ENCODE measurements at regions not wholly inside any gene's neighbourhood (a gene's known extent, or its start where the extent isn't known, plus 50 kb on each side); places are given as distances from the start of the nearest gene placed in this dataset.

DNA sequence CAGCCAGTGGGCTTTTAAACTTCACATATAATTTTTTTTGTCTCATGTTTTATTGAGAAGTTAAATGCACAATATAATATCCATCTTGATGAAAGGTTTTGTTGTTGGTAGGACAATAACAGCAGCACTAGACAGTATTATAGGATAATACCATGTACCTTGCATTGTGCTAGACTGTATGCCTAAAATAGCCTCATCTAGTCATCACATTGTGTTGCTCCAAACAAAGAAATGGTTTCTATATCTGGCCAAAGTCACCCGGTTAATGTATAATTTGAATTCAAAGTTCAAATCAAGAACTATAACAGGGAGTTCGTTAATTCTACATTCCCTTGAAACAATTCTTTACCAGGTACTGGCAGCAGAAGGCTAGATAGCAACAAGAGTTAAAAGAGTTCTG is 104.9 kb downstream of the KCNJ2 start:
- Histone ChIP-seq H3K9ac (ENCODE audit: low read length) (no peak overlapping the region), H3K4me2 (ENCODE audit: low read length) (no peak overlapping the region), H3K14ac (ENCODE audit: low read length) (no peak overlapping the region), H2BK120ac (ENCODE audit: insufficient read depth, low read length, poor library complexity) (no peak overlapping the region), H3K79me1 (ENCODE audit: low read length) (no peaks in the 10 kb centered on the region), H2AFZ (ENCODE audit: insufficient read depth, low read length, poor library complexity) (no peak overlapping the region), H2BK5ac (ENCODE audit: low read depth, low read length, poor library complexity) (no peak overlapping the region), H3K4me3 (ENCODE audit: low read depth, low read length) (no peak overlapping the region), H3K79me2 (ENCODE audit: control insufficient read depth, insufficient read depth, low read length, poor library complexity) (peaks cover 2% of the 10 kb centered on the region), H3K27ac (ENCODE audit: low read depth, low read length) (no peak overlapping the region), H3K9me3 (ENCODE audit: insufficient read depth, low read depth, low read length) (no peaks in the 10 kb centered on the region), H3K18ac (ENCODE audit: low read length) (no peak overlapping the region), H3K4ac (ENCODE audit: low read depth, low read length) (no peak overlapping the region), H3K27me3 (ENCODE audit: insufficient read depth, low read length) (no peaks in the 10 kb centered on the region), H3K36me3 (ENCODE audit: control insufficient read depth in 1 of 2, insufficient read depth in 2 of 2, low read length in 2 of 2) (no peaks in the 10 kb centered on the region), H2BK12ac (ENCODE audit: low read length) (no peak overlapping the region), H4K12ac (ENCODE audit: low read depth, low read length) (no peak overlapping the region), H4K91ac (ENCODE audit: low read depth, low read length) (no peak overlapping the region), H2AK5ac (ENCODE audit: low read length) (no peak overlapping the region), H3K4me1 (ENCODE audit: control insufficient read depth in 1 of 2, insufficient read depth in 2 of 2, low read length in 2 of 2) (no peaks in the 10 kb centered on the region), H4K8ac (ENCODE audit: low read depth, low read length) (no peak overlapping the region), H3K23ac (ENCODE audit: low read length) (no peak overlapping the region)
- no CpG with 5 or more reads among the region's 2 CpGs for WGBS (ENCODE audit: extremely low coverage, insufficient coverage, insufficient read length)
- DNase-seq, result no peak

DNA sequence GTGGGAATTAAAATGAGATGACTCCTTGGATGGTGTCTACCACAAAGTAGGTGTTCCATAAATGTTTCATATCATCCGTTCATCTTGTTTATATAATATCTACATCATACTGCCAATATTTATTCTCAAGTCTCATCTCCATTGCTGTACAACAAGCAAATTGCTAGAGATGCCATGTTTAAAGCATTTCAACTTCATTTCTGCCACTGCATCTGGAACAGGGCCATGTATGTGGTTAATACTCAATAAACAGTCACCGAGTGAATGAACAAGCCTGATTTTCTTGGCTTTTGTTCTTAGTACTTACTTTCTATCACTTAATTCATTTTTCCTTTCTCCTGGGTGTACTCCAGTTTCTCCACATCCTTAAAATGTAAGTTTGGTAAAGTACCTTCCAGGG is 107.6 kb downstream of the KCNJ2 start:
- no peak overlapping the region for H4K91ac ChIP-seq (ENCODE audit: low read depth, low read length)
- no peak overlapping the region for H2BK5ac ChIP-seq (ENCODE audit: low read depth, low read length, poor library complexity)
- no peak overlapping the region for H3K9ac ChIP-seq (ENCODE audit: low read length)
- no peak overlapping the region for H4K8ac ChIP-seq (ENCODE audit: low read depth, low read length)
- H3K27me3 ChIP-seq (ENCODE audit: insufficient read depth, low read length), result no peaks in the 10 kb centered on the region
- no peak overlapping the region for H3K23ac ChIP-seq (ENCODE audit: low read length)
- H2BK120ac ChIP-seq (ENCODE audit: insufficient read depth, low read length, poor library complexity), result no peak overlapping the region
- no peak overlapping the region for H3K27ac ChIP-seq (ENCODE audit: low read depth, low read length)
- H2BK12ac ChIP-seq (ENCODE audit: low read length), result no peak overlapping the region
- no peak overlapping the region for H2AFZ ChIP-seq (ENCODE audit: insufficient read depth, low read length, poor library complexity)
- peaks cover 2% of the 10 kb centered on the region for H3K9me3 ChIP-seq (ENCODE audit: insufficient read depth, low read depth, low read length)
- no peak overlapping the region for H3K4ac ChIP-seq (ENCODE audit: low read depth, low read length)
- H3K79me2 ChIP-seq (ENCODE audit: control insufficient read depth, insufficient read depth, low read length, poor library complexity), result no peaks in the 10 kb centered on the region
- H3K4me1 ChIP-seq (ENCODE audit: control insufficient read depth in 1 of 2, insufficient read depth in 2 of 2, low read length in 2 of 2), result no peaks in the 10 kb centered on the region
- no peak overlapping the region for H3K18ac ChIP-seq (ENCODE audit: low read length)
- no peak overlapping the region for H3K4me2 ChIP-seq (ENCODE audit: low read length)
- no peak overlapping the region for H4K12ac ChIP-seq (ENCODE audit: low read depth, low read length)
- no peak for DNase-seq
- no peak overlapping the region for H3K4me3 ChIP-seq (ENCODE audit: low read depth, low read length)
- H2AK5ac ChIP-seq (ENCODE audit: low read length), result no peak overlapping the region
- no peaks in the 10 kb centered on the region for H3K79me1 ChIP-seq (ENCODE audit: low read length)
- H3K14ac ChIP-seq (ENCODE audit: low read length), result no peak overlapping the region
- H3K36me3 ChIP-seq (ENCODE audit: control insufficient read depth in 1 of 2, insufficient read depth in 2 of 2, low read length in 2 of 2), result no peaks in the 10 kb centered on the region
- WGBS (ENCODE audit: extremely low coverage, insufficient coverage, insufficient read length), result no CpG with 5 or more reads among the region's 2 CpGs

DNA sequence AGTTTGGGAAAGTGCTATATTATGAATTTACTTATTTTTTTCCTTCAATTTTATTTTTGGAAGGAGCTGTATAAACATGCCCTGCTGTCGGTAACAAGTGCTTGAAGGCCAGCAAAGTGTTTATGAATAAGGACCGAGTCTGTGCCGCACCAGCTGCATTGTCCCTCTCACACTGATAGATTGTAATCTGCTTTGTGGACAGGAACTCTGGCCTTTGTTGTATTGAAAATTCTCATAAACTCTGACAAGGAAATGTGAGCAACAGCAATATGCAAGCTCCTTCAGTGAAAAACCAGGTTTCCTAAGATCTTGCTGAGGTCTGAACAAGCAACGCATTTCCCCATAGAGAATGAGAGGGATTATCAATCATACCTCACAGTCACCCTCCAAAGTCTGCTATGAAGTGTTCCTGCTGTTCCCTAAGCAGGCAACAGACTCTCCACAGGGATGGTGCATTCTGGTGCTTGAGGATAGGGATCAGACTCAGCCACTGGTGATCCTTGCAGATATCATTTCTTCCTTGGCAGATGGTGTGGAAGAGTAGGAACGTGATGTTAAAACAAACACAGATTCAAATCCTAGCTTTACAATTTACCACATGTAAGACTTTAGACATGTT is 109.6 kb downstream of the KCNJ2 start:
- Histone ChIP-seq H3K9me3 (ENCODE audit: insufficient read depth, low read depth, low read length) (peaks cover 2% of the 10 kb centered on the region), H2BK120ac (ENCODE audit: insufficient read depth, low read length, poor library complexity) (no peak overlapping the region), H2AFZ (ENCODE audit: insufficient read depth, low read length, poor library complexity) (no peak overlapping the region), H3K79me1 (ENCODE audit: low read length) (no peaks in the 10 kb centered on the region), H3K4me2 (ENCODE audit: low read length) (no peak overlapping the region), H3K23ac (ENCODE audit: low read length) (no peak overlapping the region), H3K4ac (ENCODE audit: low read depth, low read length) (no peak overlapping the region), H4K8ac (ENCODE audit: low read depth, low read length) (no peak overlapping the region), H3K27me3 (ENCODE audit: insufficient read depth, low read length) (no peaks in the 10 kb centered on the region), H3K4me1 (ENCODE audit: control insufficient read depth in 1 of 2, insufficient read depth in 2 of 2, low read length in 2 of 2) (no peaks in the 10 kb centered on the region), H4K12ac (ENCODE audit: low read depth, low read length) (no peak overlapping the region), H3K18ac (ENCODE audit: low read length) (no peak overlapping the region), H3K9ac (ENCODE audit: low read length) (no peak overlapping the region), H3K79me2 (ENCODE audit: control insufficient read depth, insufficient read depth, low read length, poor library complexity) (no peaks in the 10 kb centered on the region), H3K14ac (ENCODE audit: low read length) (no peak overlapping the region), H3K27ac (ENCODE audit: low read depth, low read length) (no peak overlapping the region), H3K36me3 (ENCODE audit: control insufficient read depth in 1 of 2, insufficient read depth in 2 of 2, low read length in 2 of 2) (no peaks in the 10 kb centered on the region), H2AK5ac (ENCODE audit: low read length) (no peak overlapping the region), H2BK5ac (ENCODE audit: low read depth, low read length, poor library complexity) (no peak overlapping the region), H3K4me3 (ENCODE audit: low read depth, low read length) (no peak overlapping the region), H2BK12ac (ENCODE audit: low read length) (no peak overlapping the region), H4K91ac (ENCODE audit: low read depth, low read length) (no peak overlapping the region)
- no CpG with 5 or more reads among the region's 5 CpGs for WGBS (ENCODE audit: extremely low coverage, insufficient coverage, insufficient read length)
- DNase-seq, result no peak

DNA sequence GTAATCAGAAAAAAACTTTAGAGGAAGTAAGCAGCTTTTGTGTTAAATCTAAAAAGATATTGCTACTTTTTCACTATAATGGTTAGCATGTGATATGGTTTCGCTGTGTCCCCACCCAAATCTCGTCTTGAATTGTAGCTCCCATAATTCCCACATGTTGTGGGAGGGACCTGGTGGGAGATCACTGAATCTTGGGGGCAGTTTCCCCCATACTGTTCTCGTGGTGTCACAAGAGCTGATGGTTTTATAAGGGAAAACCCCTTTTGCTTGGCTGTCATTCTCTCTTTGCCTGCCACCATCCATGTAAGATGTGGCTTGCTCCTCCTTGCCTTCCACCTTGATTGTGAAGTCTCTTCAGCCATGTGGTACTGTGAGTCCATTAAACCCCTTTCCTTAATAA is 117.1 kb downstream of the KCNJ2 start:
- no peaks in the 10 kb centered on the region for H3K9me3 ChIP-seq (ENCODE audit: insufficient read depth, low read depth, low read length)

More for the DNA sequence above, 117.1 kb downstream of the KCNJ2 start:
- H3K4me1 ChIP-seq (ENCODE audit: control insufficient read depth in 1 of 2, insufficient read depth in 2 of 2, low read length in 2 of 2), result no peaks in the 10 kb centered on the region
- no peak overlapping the region for H3K9ac ChIP-seq (ENCODE audit: low read length)
- no peak overlapping the region for H2BK120ac ChIP-seq (ENCODE audit: insufficient read depth, low read length, poor library complexity)
- no CpG with 5 or more reads among the region's 3 CpGs for WGBS (ENCODE audit: extremely low coverage, insufficient coverage, insufficient read length)
- no peak overlapping the region for H2AFZ ChIP-seq (ENCODE audit: insufficient read depth, low read length, poor library complexity)
- H3K27me3 ChIP-seq (ENCODE audit: insufficient read depth, low read length), result no peaks in the 10 kb centered on the region
- H3K4me3 ChIP-seq (ENCODE audit: low read depth, low read length), result no peak overlapping the region
- H3K79me2 ChIP-seq (ENCODE audit: control insufficient read depth, insufficient read depth, low read length, poor library complexity), result no peaks in the 10 kb centered on the region
- no peak for DNase-seq
- no peak overlapping the region for H3K4ac ChIP-seq (ENCODE audit: low read depth, low read length)
- no peak overlapping the region for H3K18ac ChIP-seq (ENCODE audit: low read length)
- no peaks in the 10 kb centered on the region for H3K79me1 ChIP-seq (ENCODE audit: low read length)
- H3K36me3 ChIP-seq (ENCODE audit: control insufficient read depth in 1 of 2, insufficient read depth in 2 of 2, low read length in 2 of 2), result no peaks in the 10 kb centered on the region
- H3K14ac ChIP-seq (ENCODE audit: low read length), result no peak overlapping the region
- H4K8ac ChIP-seq (ENCODE audit: low read depth, low read length), result no peak overlapping the region
- no peak overlapping the region for H2BK5ac ChIP-seq (ENCODE audit: low read depth, low read length, poor library complexity)
- H3K27ac ChIP-seq (ENCODE audit: low read depth, low read length), result no peak overlapping the region
- H2AK5ac ChIP-seq (ENCODE audit: low read length), result no peak overlapping the region
- no peak overlapping the region for H4K12ac ChIP-seq (ENCODE audit: low read depth, low read length)
- no peak overlapping the region for H2BK12ac ChIP-seq (ENCODE audit: low read length)
- no peak overlapping the region for H4K91ac ChIP-seq (ENCODE audit: low read depth, low read length)
- H3K23ac ChIP-seq (ENCODE audit: low read length), result no peak overlapping the region
- H3K4me2 ChIP-seq (ENCODE audit: low read length), result no peak overlapping the region
